Naive B cell (primary cell): ENCODE measurements at regions not wholly inside any gene's neighbourhood (a gene's known extent, or its start where the extent isn't known, plus 50 kb on each side); places are given as distances from the start of the nearest gene placed in this dataset.

ENCODE experiments used
- ATAC-seq, 2 donors: fragments of 150-1000 bp; cut with Tn5 transposase; 2 replicates each; pipeline ENCODE4 v1.10.0; 2021; ENCODE audit warnings: low read depth in 2 of 2, mild to moderate bottlenecking in 2 of 2, moderate library complexity in 2 of 2
- DNase-seq: peaks from one replicate; pipeline ENCODE4 v3.0.0; 2022
- H3K27ac Mint-ChIP-seq, 6 donors: one replicate each; pipeline ENCODE4 v1.8.0; 2020 to 2022; ENCODE audit warnings: mild to moderate bottlenecking in 6 of 6, mixed read lengths in 6 of 6, moderate library complexity in 5 of 6, inconsistent platforms in 2 of 6
- H3K27me3 Mint-ChIP-seq, 3 donors: one replicate each; pipeline ENCODE4 v1.8.0; 2021 to 2022; ENCODE audit warnings: mixed read lengths in 3 of 3, mild to moderate bottlenecking in 1 of 3
- H3K36me3 Mint-ChIP-seq, 2 donors: one replicate each; pipeline ENCODE4 v1.8.0; 2020 to 2022; ENCODE audit warnings: mixed read lengths in 2 of 2, inconsistent platforms in 1 of 2, mild to moderate bottlenecking in 1 of 2
- H3K4me1 Mint-ChIP-seq, 3 donors: one replicate each; pipeline ENCODE4 v1.8.0; 2020 to 2022; ENCODE audit warnings: mixed read lengths in 3 of 3, inconsistent platforms in 1 of 3, mild to moderate bottlenecking in 1 of 3, moderate library complexity in 1 of 3
- H3K4me3 Mint-ChIP-seq, 8 donors: one replicate each; pipeline ENCODE4 v1.8.0; 2020 to 2022; ENCODE audit warnings: mild to moderate bottlenecking in 8 of 8, mixed read lengths in 8 of 8, moderate library complexity in 8 of 8, inconsistent platforms in 2 of 8
- H3K9me3 Mint-ChIP-seq, 7 donors: one replicate each; pipeline ENCODE4 v1.8.0; 2020 to 2022; ENCODE audit warnings: mixed read lengths in 7 of 7, mild to moderate bottlenecking in 5 of 7, inconsistent platforms in 2 of 7, moderate library complexity in 1 of 7

DNA sequence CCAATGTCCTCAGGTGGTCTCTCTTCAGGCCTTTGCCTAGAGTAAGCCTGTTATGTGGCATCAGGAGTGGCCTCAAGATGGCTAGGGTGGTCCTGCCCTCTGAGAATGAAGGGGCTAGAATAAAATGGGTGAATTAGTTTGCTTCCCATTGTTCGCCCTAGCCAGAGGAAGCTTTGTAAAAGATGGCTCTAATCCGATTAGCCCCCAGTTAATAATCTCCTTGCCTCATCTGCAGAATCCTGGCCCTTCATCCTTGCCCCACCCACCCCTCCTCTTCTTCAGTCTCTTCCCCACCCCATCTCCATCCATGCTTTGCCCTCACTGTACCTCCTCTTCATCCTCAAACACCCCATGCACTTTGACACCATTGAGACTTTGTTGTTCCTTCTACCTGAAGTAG lies 57.4 kb upstream of the LGALSL start:
- no peak for ATAC-seq
- Mint-ChIP-seq H3K9me3 (peaks cover 0 to 7% (median under 1%) of the 10 kb centered on the region in 7 donors), H3K27ac (peak overlapping the region in 1 of 6 donors; percentile 34), H3K36me3 (no peaks in the 10 kb centered on the region), H3K4me1 (peaks cover 0 to 4% (median 4%) of the 10 kb centered on the region in 3 donors), H3K4me3 (no peak overlapping the region), H3K27me3 (peaks cover 0 to 7% (median 3%) of the 10 kb centered on the region in 3 donors)
- DNase-seq: no peak

DNA sequence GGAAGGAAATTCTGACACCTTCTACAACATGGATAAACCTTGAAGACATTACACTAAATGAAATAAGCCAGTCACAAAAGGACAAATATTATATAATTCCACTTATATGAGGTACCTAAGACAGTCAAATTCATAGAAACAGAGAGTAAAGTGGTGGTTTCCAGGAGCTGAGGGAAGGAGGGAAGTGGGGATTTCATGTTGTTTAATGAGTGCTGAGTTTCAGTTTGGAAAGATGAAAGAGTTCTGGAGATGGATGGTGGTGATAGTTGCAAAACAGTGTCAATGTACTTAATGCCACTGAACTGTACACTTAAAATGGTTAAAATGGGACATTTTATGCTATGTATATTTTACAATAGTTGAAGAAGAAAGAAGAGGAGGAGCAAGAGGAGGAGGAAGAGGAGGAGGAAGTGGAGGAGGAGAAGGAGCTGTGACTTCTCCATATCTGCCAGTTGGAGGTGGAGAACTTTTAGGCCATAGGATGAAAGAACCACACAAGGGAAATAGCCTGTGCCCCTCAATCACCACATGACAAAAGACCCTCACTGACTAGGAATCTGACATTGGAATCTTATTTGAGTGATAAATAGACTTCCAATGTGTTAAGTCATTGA lies 55.3 kb upstream of the LGALSL start:
- peaks cover 0 to 7% (median 3%) of the 10 kb centered on the region in 3 donors for H3K27me3 Mint-ChIP-seq
- H3K9me3 Mint-ChIP-seq: no peaks in the 10 kb centered on the region
- no peak overlapping the region for H3K4me3 Mint-ChIP-seq
- peaks cover 3 to 7% (median 6%) of the 10 kb centered on the region in 3 donors for H3K4me1 Mint-ChIP-seq
- H3K36me3 Mint-ChIP-seq: no peaks in the 10 kb centered on the region
- peak overlapping the region in 1 of 6 donors; percentile 52 for H3K27ac Mint-ChIP-seq
- DNase-seq (no peak), ATAC-seq (no peak)

DNA sequence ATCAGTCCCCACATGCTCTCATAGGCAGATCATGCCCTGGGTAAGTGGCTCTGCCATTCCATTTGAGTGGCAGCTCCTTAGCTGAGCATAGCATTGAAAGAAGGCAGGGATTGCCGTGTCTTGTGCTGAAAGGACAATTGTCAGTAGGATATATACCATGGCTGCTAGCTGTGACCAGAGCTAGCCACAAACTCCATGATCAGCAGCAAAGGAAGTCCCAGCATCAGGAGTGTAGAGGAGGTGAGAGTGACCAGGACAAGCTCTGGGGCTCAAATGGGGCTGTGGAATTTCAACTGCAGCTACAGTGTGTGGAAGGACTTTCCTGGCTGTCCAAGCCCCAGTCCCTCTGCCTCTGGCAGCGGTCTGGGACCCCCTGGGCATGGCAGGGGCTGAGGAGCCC lies 54.4 kb upstream of the LGALSL start:
- H3K36me3 Mint-ChIP-seq: no peaks in the 10 kb centered on the region
- H3K9me3 Mint-ChIP-seq: no peaks in the 10 kb centered on the region
- H3K27me3 Mint-ChIP-seq: peaks cover 0 to 7% (median 0%) of the 10 kb centered on the region in 3 donors
- DNase-seq: no peak
- peak overlapping the region in 1 of 6 donors; percentile 28 for H3K27ac Mint-ChIP-seq
- H3K4me1 Mint-ChIP-seq: peaks cover 12 to 16% (median 15%) of the 10 kb centered on the region in 3 donors
- ATAC-seq: no peak
- no peak overlapping the region for H3K4me3 Mint-ChIP-seq

DNA sequence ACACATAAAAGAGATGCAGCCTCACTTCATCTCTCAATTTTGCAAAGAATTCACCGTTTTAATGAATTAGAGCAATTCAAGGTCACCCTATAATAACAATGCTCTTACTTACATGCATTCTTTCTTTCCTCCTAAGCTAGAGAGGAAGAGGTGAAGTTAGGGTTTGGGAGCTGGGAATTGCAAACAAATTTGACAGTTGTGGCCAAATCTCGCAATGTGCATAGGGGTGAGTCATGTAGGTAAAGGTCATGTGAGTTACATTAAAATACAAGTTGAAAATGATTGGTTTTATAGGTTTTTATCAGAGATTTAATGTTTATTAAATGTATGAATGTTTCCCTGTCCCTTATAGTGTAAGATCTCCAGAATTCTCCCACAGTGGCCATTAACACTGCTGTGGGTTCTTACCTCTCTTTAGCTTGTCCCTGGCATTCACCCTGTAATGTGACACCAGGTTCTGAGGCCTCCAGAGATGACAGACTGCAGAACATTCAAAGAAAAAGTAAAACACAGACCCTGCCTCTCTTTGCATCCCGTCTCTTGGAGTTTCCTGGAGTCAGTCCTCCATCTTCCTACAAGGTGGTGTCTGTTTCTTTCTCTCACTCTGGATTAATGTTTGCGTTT lies 53.7 kb upstream of the LGALSL start:
- Mint-ChIP-seq H3K27ac (peak overlapping the region in 1 of 6 donors; percentile 36), H3K9me3 (no peaks in the 10 kb centered on the region), H3K27me3 (peaks cover 0 to 7% (median 0%) of the 10 kb centered on the region in 3 donors), H3K36me3 (no peaks in the 10 kb centered on the region), H3K4me3 (no peak overlapping the region), H3K4me1 (peaks cover 13 to 16% (median 16%) of the 10 kb centered on the region in 3 donors)
- DNase-seq (no peak), ATAC-seq (no peak)

DNA sequence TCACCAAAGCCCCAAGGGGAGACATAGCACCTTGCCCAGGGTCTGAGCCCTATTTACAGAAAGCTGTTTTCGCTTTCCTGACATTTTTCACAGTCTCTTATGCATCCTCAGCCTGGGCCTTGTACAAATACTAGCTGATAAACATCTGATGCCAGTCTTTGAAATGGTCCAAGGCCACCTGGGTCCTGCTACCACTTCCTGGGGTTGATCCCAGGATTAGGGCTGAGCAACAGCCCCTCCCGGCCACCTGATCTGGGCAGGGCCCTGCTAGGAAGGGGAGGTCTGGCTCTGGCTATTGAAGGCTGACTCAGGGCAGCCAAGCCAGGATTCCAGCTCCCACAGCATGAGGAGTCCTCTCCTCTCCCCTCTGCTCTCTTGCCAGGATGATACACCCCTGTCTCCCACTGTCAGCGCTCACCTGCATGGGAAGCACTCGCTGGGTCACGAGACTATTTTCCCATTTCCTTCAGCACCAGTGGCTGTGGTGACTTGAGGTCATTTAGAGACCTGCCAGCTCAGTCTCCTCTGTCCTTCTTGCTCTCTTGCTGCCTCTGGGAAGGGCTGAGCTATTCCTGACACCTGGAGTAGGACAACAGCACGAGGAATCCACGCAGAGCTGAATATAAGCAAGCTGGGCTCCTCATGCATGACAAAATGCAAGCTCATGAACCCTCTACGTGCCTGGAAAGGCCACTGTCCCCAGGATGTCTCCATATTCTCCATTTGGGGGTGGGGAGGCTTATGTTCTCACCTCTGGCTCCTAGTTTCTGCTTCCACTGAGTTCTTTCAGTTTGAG lies 53.0 kb upstream of the LGALSL start:
- Mint-ChIP-seq H3K4me1 (peaks cover 13 to 16% (median 16%) of the 10 kb centered on the region in 3 donors), H3K27me3 (peaks cover 0 to 7% (median 0%) of the 10 kb centered on the region in 3 donors), H3K36me3 (no peaks in the 10 kb centered on the region), H3K27ac (peak overlapping the region in 1 of 6 donors; percentile 36), H3K4me3 (no peak overlapping the region), H3K9me3 (peaks cover 0 to under 1% (median 0%) of the 10 kb centered on the region in 7 donors)
- no peak for ATAC-seq
- DNase-seq: no peak

DNA sequence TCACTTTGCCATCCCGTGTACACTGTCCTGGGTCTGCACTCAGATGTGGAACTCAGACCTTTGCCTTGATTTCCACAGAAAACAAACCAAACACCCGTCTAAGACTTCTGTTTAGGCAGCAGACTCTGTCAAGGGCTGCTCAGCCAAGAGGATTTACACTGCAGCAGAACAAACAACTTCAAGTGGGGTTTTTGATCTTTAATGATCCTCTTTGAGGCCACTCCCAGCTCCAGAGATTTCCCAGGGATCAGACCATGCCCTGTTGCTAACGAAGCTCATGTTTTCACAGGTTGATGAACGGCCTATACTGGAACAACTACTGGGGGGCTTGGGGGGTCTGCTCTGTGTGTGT lies 52.5 kb upstream of the LGALSL start:
- Mint-ChIP-seq H3K27me3 (peaks cover 0 to 7% (median 0%) of the 10 kb centered on the region in 3 donors), H3K27ac (no peak overlapping the region), H3K4me3 (no peak overlapping the region), H3K9me3 (peaks cover 0 to 3% (median 0%) of the 10 kb centered on the region in 7 donors), H3K4me1 (peaks cover 13 to 16% (median 16%) of the 10 kb centered on the region in 3 donors), H3K36me3 (no peaks in the 10 kb centered on the region)
- ATAC-seq (no peak), DNase-seq (no peak)

DNA sequence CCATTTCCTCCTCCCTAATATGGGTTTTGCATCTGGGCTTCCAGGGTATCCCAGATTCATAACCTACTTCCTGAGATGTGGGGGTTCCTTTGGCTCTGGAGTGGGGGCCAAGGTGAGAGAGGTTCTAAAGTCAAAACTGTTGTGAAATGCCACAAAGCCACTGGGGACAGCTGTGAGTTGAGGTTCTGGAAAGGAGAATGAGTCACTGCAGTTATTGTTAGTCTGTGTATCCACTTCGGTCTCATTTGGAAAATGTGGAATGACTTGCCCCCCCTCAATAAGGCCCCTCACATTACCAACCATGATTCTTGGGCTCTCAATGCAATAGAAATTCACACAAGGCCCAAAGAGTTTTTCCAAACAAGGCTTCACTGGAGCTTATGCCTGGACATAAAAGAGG lies 51.1 kb upstream of the LGALSL start:
- peaks cover 0 to 4% (median 0%) of the 10 kb centered on the region in 7 donors for H3K9me3 Mint-ChIP-seq
- DNase-seq: no peak
- peak overlapping the region in 1 of 8 donors; percentile 33 for H3K4me3 Mint-ChIP-seq
- H3K36me3 Mint-ChIP-seq: no peaks in the 10 kb centered on the region
- no peak for ATAC-seq
- peaks cover 13 to 16% (median 16%) of the 10 kb centered on the region in 3 donors for H3K4me1 Mint-ChIP-seq
- no peak overlapping the region for H3K27ac Mint-ChIP-seq
- H3K27me3 Mint-ChIP-seq: peaks cover 0 to 7% (median 0%) of the 10 kb centered on the region in 3 donors

DNA sequence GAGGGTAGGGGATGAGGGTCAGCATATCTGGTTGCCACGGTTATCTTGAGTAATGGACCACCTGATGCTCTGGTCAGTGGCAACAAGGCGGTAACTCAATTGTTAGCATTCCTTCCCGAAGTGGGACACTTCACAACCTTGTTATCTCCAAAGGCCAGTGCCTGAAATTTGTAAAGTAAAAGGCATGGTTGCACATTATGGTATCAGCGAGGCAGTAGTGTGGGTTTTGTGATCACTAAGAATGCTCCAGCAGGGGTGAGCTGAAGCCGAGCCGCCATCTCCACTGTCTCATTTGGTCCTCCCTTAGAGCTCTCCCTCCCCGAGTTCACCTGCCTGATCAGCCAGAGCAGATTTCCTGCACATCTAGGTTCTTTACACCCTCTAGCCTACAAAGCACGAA lies 50.5 kb upstream of the LGALSL start:
- Mint-ChIP-seq H3K4me3 (peak overlapping the region in 4 of 8 donors; percentile 20 to 79 (median 45)), H3K27ac (peak overlapping the region in 1 of 6 donors; percentile 20), H3K36me3 (no peaks in the 10 kb centered on the region), H3K9me3 (peaks cover 0 to 6% (median 0%) of the 10 kb centered on the region in 7 donors), H3K27me3 (peaks cover 0 to 7% (median 0%) of the 10 kb centered on the region in 3 donors), H3K4me1 (peaks cover 11 to 13% (median 13%) of the 10 kb centered on the region in 3 donors)
- DNase-seq (no peak), ATAC-seq (no peak)

DNA sequence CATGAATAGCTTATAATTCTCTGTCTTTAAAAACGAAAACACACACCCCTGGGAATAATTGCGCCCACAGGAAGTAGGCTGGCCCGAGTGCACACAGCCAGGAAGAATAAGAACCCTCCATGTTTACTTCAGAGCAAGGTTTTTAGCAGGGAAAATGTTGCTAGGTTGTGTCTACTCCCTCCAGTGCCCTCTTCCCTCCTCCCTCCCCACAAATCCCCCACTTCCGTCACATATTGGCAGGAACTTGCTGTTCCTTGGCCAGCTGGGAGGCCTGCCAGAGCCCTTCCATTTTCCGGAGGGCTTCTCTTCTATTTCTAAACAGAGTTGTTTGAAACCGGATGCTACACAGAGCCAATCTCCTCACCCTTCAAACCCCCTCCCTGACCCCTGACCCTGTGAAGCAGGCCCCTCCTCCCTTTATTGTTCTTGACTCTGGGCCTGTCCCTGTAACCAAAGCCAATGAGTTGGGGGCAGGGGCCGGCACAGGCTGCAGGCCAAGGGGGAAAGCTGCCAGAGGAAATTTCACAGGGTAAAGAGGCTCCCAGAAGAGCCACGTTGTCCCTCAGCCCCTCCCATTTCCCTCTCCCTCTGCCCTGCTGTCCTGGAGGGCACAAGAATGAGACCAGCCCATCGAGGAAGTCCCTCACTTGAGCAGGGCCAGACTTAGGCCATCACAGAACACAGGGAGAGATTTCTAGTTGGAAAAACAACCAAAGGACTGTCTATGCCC lies 49.8 kb upstream of the LGALSL start:
- H3K36me3 Mint-ChIP-seq: no peaks in the 10 kb centered on the region
- H3K27me3 Mint-ChIP-seq: peaks cover 0 to 6% (median 0%) of the 10 kb centered on the region in 3 donors
- H3K9me3 Mint-ChIP-seq: peaks cover 0 to 9% (median 0%) of the 10 kb centered on the region in 7 donors
- H3K4me3 Mint-ChIP-seq: peak overlapping the region in 7 of 8 donors; percentile 27 to 79 (median 52)
- peak in 1 of 2 donors; percentile 18 for ATAC-seq
- no peak for DNase-seq
- H3K27ac Mint-ChIP-seq: peak overlapping the region in 1 of 6 donors; percentile 20
- peaks cover 11 to 13% (median 13%) of the 10 kb centered on the region in 3 donors for H3K4me1 Mint-ChIP-seq
